Gastrocnemius medialis (tissue), 4 donors: ENCODE measurements at regions not wholly inside any gene's neighbourhood (a gene's known extent, or its start where the extent isn't known, plus 50 kb on each side); places are given as distances from the start of the nearest gene placed in this dataset.

ENCODE experiments used
- ATAC-seq, 2 donors: fragments of 150-250 bp; one replicate each; pipeline ENCODE4 v1.9.1; 2016
- DNase-seq, 2 donors: peaks; one replicate each; pipeline ENCODE4 v3.0.0-alpha.2; 2019
- H3K27ac ChIP-seq, 4 donors: fragments of 200-600 bp; sonication (generic); 1 replicate in 1 of 4; 2 replicates in 3 of 4; pipeline ENCODE4 v1.5.1; 2016 to 2018; ENCODE audit warnings: mild to moderate bottlenecking in 2 of 4, moderate library complexity in 1 of 4
- H3K27me3 ChIP-seq, 3 donors: fragments of 200-600 bp; sonication (generic) in 2 of 3; 1 replicate in 1 of 3; 2 replicates in 2 of 3; pipeline versions ENCODE4 v1.5.1 to v1.6.0; 2016 to 2019; ENCODE audit warnings: mild to moderate bottlenecking in 1 of 3, moderate library complexity in 1 of 3
- H3K36me3 ChIP-seq, 2 donors: fragments of 200-600 bp; sonication (generic) in 1 of 2; one replicate each; pipeline ENCODE4 v1.5.1; 2017 to 2018
- H3K4me1 ChIP-seq, 2 donors: fragments of 200-600 bp; sonication (generic) in 1 of 2; one replicate each; pipeline ENCODE4 v1.5.1; 2016 to 2017; ENCODE audit warnings: mild to moderate bottlenecking in 2 of 2
- H3K4me3 ChIP-seq, 4 donors: fragments of 200-600 bp; sonication (generic) in 3 of 4; 1 replicate in 1 of 4; 2 replicates in 3 of 4; pipeline ENCODE4 v1.5.1; 2016 to 2019; ENCODE audit warnings: mild to moderate bottlenecking in 2 of 4
- H3K9me3 ChIP-seq, 3 donors: fragments of 200-600 bp; sonication (generic) in 2 of 3; 1 replicate in 1 of 3; 2 replicates in 2 of 3; pipeline ENCODE4 v1.5.1; 2016 to 2019
- CTCF ChIP-seq, 5 experiments: fragments of 450-650 bp in 3 of 5; fragments of 200-600 bp in 2 of 5; sonication (generic) in 2 of 5; IDR thresholded peaks in 4 of 5; conservative IDR thresholded peaks in 1 of 5; 1 replicate in 4 of 5; 2 replicates in 1 of 5; pipeline ENCODE4 v1.5.1; 2016 to 2019; ENCODE audit warnings: antibody characterized with exemption in 5 of 5, mild to moderate bottlenecking in 3 of 5, moderate library complexity in 3 of 5
- POLR2A ChIP-seq, 2 donors: fragments of 450-650 bp; IDR thresholded peaks; one replicate each; pipeline ENCODE4 v1.6.1; 2017; ENCODE audit warnings: antibody characterized with exemption in 2 of 2, mild to moderate bottlenecking in 2 of 2, moderate library complexity in 2 of 2
- in situ Hi-C, 4 donors: fragments of 200-750 bp; cut with MboI; loops; one replicate each; pipeline versions ENCODE4 v1.15.0 to v1.8.0; 2017; ENCODE audit warnings: low sequenced_read_pairs in 4 of 4
- intact Hi-C: fragments of 100-400 bp; cut with DNase I; formaldehyde crosslinking; loops from one replicate; pipeline ENCODE4 v1.15.1; 2023; ENCODE audit warnings: low total_unique reads

GRCh38 chr7:70883750-70884439, 248.0 kb upstream of the GALNT17 start:
- DNase-seq (no peak), ATAC-seq (no peak)
- no peak overlapping the region for H3K4me3 ChIP-seq
- in situ Hi-C loops: no loop called here
- no peak overlapping the region for H3K27ac ChIP-seq
- H3K9me3 ChIP-seq: no peaks in the 10 kb centered on the region
- intact Hi-C loops: no loop called here
- H3K36me3 ChIP-seq: no peaks in the 10 kb centered on the region
- H3K4me1 ChIP-seq: no peaks in the 10 kb centered on the region
- H3K27me3 ChIP-seq: no peaks in the 10 kb centered on the region
- TF ChIP-seq CTCF (IDR thresholded peaks at IDR 0.05 in 4 of 5, conservative IDR thresholded peaks at IDR 0.05 in 1 of 5) (no peak), POLR2A (IDR thresholded peaks at IDR 0.05) (no peak)

GRCh38 chr7:70884440-70884764, 247.5 kb upstream of the GALNT17 start:
- Histone ChIP-seq H3K36me3 (no peaks in the 10 kb centered on the region), H3K4me3 (no peak overlapping the region), H3K9me3 (no peaks in the 10 kb centered on the region), H3K27ac (no peak overlapping the region), H3K27me3 (no peaks in the 10 kb centered on the region), H3K4me1 (no peaks in the 10 kb centered on the region)
- DNase-seq (no peak), ATAC-seq (no peak)
- in situ Hi-C loops: no loop called here
- TF ChIP-seq POLR2A (IDR thresholded peaks at IDR 0.05) (no peak), CTCF (IDR thresholded peaks at IDR 0.05 in 4 of 5, conservative IDR thresholded peaks at IDR 0.05 in 1 of 5) (no peak)
- intact Hi-C loops: no loop called here

- H3K27me3 ChIP-seq: no peaks in the 10 kb centered on the region
- ATAC-seq: no peak
- H3K9me3 ChIP-seq: no peaks in the 10 kb centered on the region
- H3K4me1 ChIP-seq: no peaks in the 10 kb centered on the region
- no peaks in the 10 kb centered on the region for H3K36me3 ChIP-seq
- H3K4me3 ChIP-seq: no peak overlapping the region
- in situ Hi-C loops: no loop called here
- no peak overlapping the region for H3K27ac ChIP-seq
- TF ChIP-seq POLR2A (IDR thresholded peaks at IDR 0.05) (no peak), CTCF (IDR thresholded peaks at IDR 0.05 in 4 of 5, conservative IDR thresholded peaks at IDR 0.05 in 1 of 5) (no peak)
- DNase-seq: no peak
- intact Hi-C loops: no loop called here
These were observed 247.1 kb upstream of the GALNT17 start for GRCh38 chr7:70884809-70885208.

- in situ Hi-C loops: no loop called here
- no peaks in the 10 kb centered on the region for H3K36me3 ChIP-seq
- no peaks in the 10 kb centered on the region for H3K27me3 ChIP-seq
- TF ChIP-seq CTCF (IDR thresholded peaks at IDR 0.05 in 4 of 5, conservative IDR thresholded peaks at IDR 0.05 in 1 of 5) (no peak), POLR2A (IDR thresholded peaks at IDR 0.05) (no peak)
- H3K9me3 ChIP-seq: no peaks in the 10 kb centered on the region
- no peaks in the 10 kb centered on the region for H3K4me1 ChIP-seq
- DNase-seq (no peak), ATAC-seq (no peak)
- intact Hi-C loops: no loop called here
- no peak overlapping the region for H3K27ac ChIP-seq
- no peak overlapping the region for H3K4me3 ChIP-seq
These were observed 245.4 kb upstream of the GALNT17 start for GRCh38 chr7:70886547-70886946.

- in situ Hi-C loops: no loop called here
- DNase-seq (no peak), ATAC-seq (no peak)
- intact Hi-C loops: no loop called here
- TF ChIP-seq CTCF (IDR thresholded peaks at IDR 0.05 in 4 of 5, conservative IDR thresholded peaks at IDR 0.05 in 1 of 5) (no peak), POLR2A (IDR thresholded peaks at IDR 0.05) (no peak)
- Histone ChIP-seq H3K36me3 (no peaks in the 10 kb centered on the region), H3K27me3 (no peaks in the 10 kb centered on the region), H3K4me1 (no peaks in the 10 kb centered on the region), H3K9me3 (no peaks in the 10 kb centered on the region), H3K27ac (no peak overlapping the region), H3K4me3 (no peak overlapping the region)
These were observed 244.8 kb upstream of the GALNT17 start for GRCh38 chr7:70887186-70887585.
